Activated B cell treated with CpG ODN at 0.5 μM for 24 hours (primary cell): ENCODE measurements at regions not wholly inside any gene's neighbourhood (a gene's known extent, or its start where the extent isn't known, plus 50 kb on each side); places are given as distances from the start of the nearest gene placed in this dataset.

ENCODE experiments used
- ATAC-seq: fragments of 200-7000 bp; cut with Tn5 transposase; one replicate; pipeline ENCODE4 v1.10.0; 2021; ENCODE audit warnings: low read depth, mild to moderate bottlenecking, moderate library complexity
- CTCF ChIA-PET: fragments of 350-600 bp; sonication (Branson Sonifier 250); formaldehyde crosslinking; loops from one replicate; lab custom pipeline; 2021; ENCODE audit warnings: antibody characterized with exemption; lab: Charles Lee
- POLR2A ChIA-PET: fragments of 350-600 bp; sonication (Branson Sonifier 250); formaldehyde crosslinking; loops from one replicate; lab custom pipeline; 2021; ENCODE audit warnings: antibody characterized with exemption; lab: Charles Lee
- DNase-seq: peaks from one replicate; pipeline ENCODE4 v3.0.0; 2022
- H3K27ac Mint-ChIP-seq: one replicate; pipeline ENCODE4 v1.8.0; 2020; ENCODE audit warnings: mixed read lengths
- H3K27me3 Mint-ChIP-seq: one replicate; pipeline ENCODE4 v1.8.0; 2021; ENCODE audit warnings: mixed read lengths
- H3K36me3 Mint-ChIP-seq: one replicate; pipeline ENCODE4 v1.8.0; 2021; ENCODE audit warnings: low read depth, mixed read lengths
- H3K4me1 Mint-ChIP-seq: one replicate; pipeline ENCODE4 v1.8.0; 2021; ENCODE audit warnings: mixed read lengths
- H3K4me3 Mint-ChIP-seq: one replicate; pipeline ENCODE4 v1.8.0; 2020; ENCODE audit warnings: mild to moderate bottlenecking, mixed read lengths
- H3K9me3 Mint-ChIP-seq: one replicate; pipeline ENCODE4 v1.8.0; 2020; ENCODE audit warnings: mixed read lengths
- CTCF ChIP-seq: fragments of 200-600 bp; IDR thresholded peaks from one replicate; pipeline ENCODE4 v1.8.0; 2022; ENCODE audit warnings: antibody characterized with exemption, mild to moderate bottlenecking
- intact Hi-C: fragments of 100-400 bp; cut with micrococcal nuclease; formaldehyde crosslinking; loops from one replicate; pipeline ENCODE4 v1.15.1; 2024

GRCh38 chr10:84770824-84771223, 442.4 kb downstream of the CCSER2 start:
- ATAC-seq (no peak), DNase-seq (no peak)
- POLR2A ChIA-PET, result no interaction called here
- intact Hi-C loops, result no loop called here
- Mint-ChIP-seq H3K9me3 (no peaks in the 10 kb centered on the region), H3K36me3 (no peaks in the 10 kb centered on the region), H3K4me1 (no peaks in the 10 kb centered on the region), H3K27ac (no peak overlapping the region), H3K4me3 (no peak overlapping the region), H3K27me3 (no peaks in the 10 kb centered on the region)
- CTCF ChIA-PET, result no interaction called here
- TF ChIP-seq CTCF, result no peak

- Mint-ChIP-seq H3K27ac (no peak overlapping the region), H3K27me3 (no peaks in the 10 kb centered on the region), H3K36me3 (no peaks in the 10 kb centered on the region), H3K4me1 (no peaks in the 10 kb centered on the region), H3K9me3 (no peaks in the 10 kb centered on the region), H3K4me3 (no peak overlapping the region)
- TF ChIP-seq CTCF, result no peak
- DNase-seq (no peak), ATAC-seq (no peak)
- intact Hi-C loops, result no loop called here
- ChIA-PET CTCF (no interaction called here), POLR2A (no interaction called here)
Measured at GRCh38 chr10:84783386-84783785, 455.0 kb downstream of the CCSER2 start.

- POLR2A ChIA-PET, result no interaction called here
- no peak overlapping the region for H3K4me3 Mint-ChIP-seq
Measured at GRCh38 chr10:84783909-84784308, 455.5 kb downstream of the CCSER2 start.

GRCh38 chr10:84784749-84785148, 456.4 kb downstream of the CCSER2 start:
- Mint-ChIP-seq H3K4me1 (no peaks in the 10 kb centered on the region), H3K27ac (no peak overlapping the region), H3K27me3 (no peaks in the 10 kb centered on the region), H3K36me3 (no peaks in the 10 kb centered on the region), H3K4me3 (no peak overlapping the region), H3K9me3 (no peaks in the 10 kb centered on the region)
- intact Hi-C loops, result no loop called here
- ChIA-PET POLR2A (no interaction called here), CTCF (no interaction called here)
- ATAC-seq (no peak), DNase-seq (no peak)
- no peak for TF ChIP-seq CTCF

More at GRCh38 chr10:84783909-84784308, 455.5 kb downstream of the CCSER2 start:
- Mint-ChIP-seq H3K4me1 (no peaks in the 10 kb centered on the region), H3K27me3 (no peaks in the 10 kb centered on the region), H3K9me3 (no peaks in the 10 kb centered on the region), H3K36me3 (no peaks in the 10 kb centered on the region), H3K27ac (no peak overlapping the region)
- ATAC-seq (no peak), DNase-seq (no peak)
- CTCF ChIA-PET, result no interaction called here
- intact Hi-C loops, result no loop called here
- no peak for TF ChIP-seq CTCF

- H3K36me3 Mint-ChIP-seq, result no peaks in the 10 kb centered on the region
- no peak overlapping the region for H3K27ac Mint-ChIP-seq
- no peak overlapping the region for H3K4me3 Mint-ChIP-seq
- TF ChIP-seq CTCF, result no peak
- H3K9me3 Mint-ChIP-seq, result no peaks in the 10 kb centered on the region
- no peak for DNase-seq
- no peaks in the 10 kb centered on the region for H3K27me3 Mint-ChIP-seq
- no peaks in the 10 kb centered on the region for H3K4me1 Mint-ChIP-seq
- ChIA-PET POLR2A (no interaction called here), CTCF (no interaction called here)
- ATAC-seq, result no peak
- intact Hi-C loops, result no loop called here
Measured at GRCh38 chr10:84789026-84789425, 460.6 kb downstream of the CCSER2 start.
